ENCODE measurements at regions not wholly inside any gene's neighbourhood (a gene's known extent, or its start where the extent isn't known, plus 50 kb on each side); places are given as distances from the start of the nearest gene placed in this dataset.

GRCh38 chr2:8620611-8621382 lies 61.1 kb upstream of the ID2 start:
- TF ChIP-seq POLR2A (IDR thresholded peaks at IDR 0.05): no peak
- TF ChIP-seq CTCF (IDR thresholded peaks at IDR 0.05): no peak
- TF ChIP-seq POLR2AphosphoS5 (IDR thresholded peaks at IDR 0.05): peak in 2 of 3 donors; percentile 13 to 30
- no peak for TF ChIP-seq EP300 (IDR thresholded peaks at IDR 0.05; ENCODE audit: low read depth)
